ENCODE measurements at regions not wholly inside any gene's neighbourhood (a gene's known extent, or its start where the extent isn't known, plus 50 kb on each side); places are given as distances from the start of the nearest gene placed in this dataset.

GRCh38 chr21:20617130-20617529 lies 381.1 kb upstream of the NCAM2 start:
- Histone ChIP-seq H3K27ac (no peak overlapping the region), H3K36me3 (ENCODE audit: low read depth, missing control alignments) (no peaks in the 10 kb centered on the region), H3K4me1 (no peaks in the 10 kb centered on the region), H3K4me3 (no peak overlapping the region), H3K9me3 (no peaks in the 10 kb centered on the region), H3K27me3 (no peaks in the 10 kb centered on the region)
- WGBS, 2 donors = 48 to 55% methylated on average over 5 to 6 of the region's 6 CpGs
- TF ChIP-seq, protein P1, sequence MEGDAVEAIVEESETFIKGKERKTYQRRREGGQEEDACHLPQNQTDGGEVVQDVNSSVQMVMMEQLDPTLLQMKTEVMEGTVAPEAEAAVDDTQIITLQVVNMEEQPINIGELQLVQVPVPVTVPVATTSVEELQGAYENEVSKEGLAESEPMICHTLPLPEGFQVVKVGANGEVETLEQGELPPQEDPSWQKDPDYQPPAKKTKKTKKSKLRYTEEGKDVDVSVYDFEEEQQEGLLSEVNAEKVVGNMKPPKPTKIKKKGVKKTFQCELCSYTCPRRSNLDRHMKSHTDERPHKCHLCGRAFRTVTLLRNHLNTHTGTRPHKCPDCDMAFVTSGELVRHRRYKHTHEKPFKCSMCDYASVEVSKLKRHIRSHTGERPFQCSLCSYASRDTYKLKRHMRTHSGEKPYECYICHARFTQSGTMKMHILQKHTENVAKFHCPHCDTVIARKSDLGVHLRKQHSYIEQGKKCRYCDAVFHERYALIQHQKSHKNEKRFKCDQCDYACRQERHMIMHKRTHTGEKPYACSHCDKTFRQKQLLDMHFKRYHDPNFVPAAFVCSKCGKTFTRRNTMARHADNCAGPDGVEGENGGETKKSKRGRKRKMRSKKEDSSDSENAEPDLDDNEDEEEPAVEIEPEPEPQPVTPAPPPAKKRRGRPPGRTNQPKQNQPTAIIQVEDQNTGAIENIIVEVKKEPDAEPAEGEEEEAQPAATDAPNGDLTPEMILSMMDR (IDR thresholded peaks at IDR 0.05) = no peak
- TF ChIP-seq POLR2A (IDR thresholded peaks at IDR 0.05) = no peak
- intact Hi-C loops (cut with DNase I; ENCODE audit: low total_unique reads) = no loop called here
- no peak for DNase-seq

DNA sequence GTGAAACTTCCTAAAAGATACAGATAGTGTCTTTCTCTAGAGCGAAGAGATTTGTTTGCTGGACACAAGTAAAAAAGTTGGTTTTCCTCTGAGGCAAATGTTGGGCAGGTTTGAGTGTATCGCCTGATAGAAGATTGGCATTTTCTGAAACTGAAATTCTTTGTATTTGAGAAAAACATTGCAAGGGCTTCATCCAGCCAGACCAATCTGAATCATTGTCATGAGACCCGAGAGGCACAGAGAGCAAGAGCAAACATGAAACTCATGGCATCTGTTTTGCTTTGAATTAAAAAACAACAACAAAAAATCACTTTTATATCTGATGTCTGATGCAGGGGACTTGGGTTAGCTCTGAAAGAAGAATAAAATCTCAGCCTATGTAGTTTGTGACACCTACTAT lies 379.3 kb upstream of the NCAM2 start:
- DNase-seq = no peak
- Histone ChIP-seq H3K9me3 (no peaks in the 10 kb centered on the region), H3K27me3 (no peaks in the 10 kb centered on the region), H3K36me3 (ENCODE audit: low read depth, missing control alignments) (no peaks in the 10 kb centered on the region), H3K4me1 (no peaks in the 10 kb centered on the region), H3K4me3 (no peak overlapping the region), H3K27ac (no peak overlapping the region)
- TF ChIP-seq POLR2A (IDR thresholded peaks at IDR 0.05) = no peak
- TF ChIP-seq, protein P1 (IDR thresholded peaks at IDR 0.05) = no peak
- WGBS, 2 donors = 87 to 88% methylated on average over 3 of the region's 3 CpGs
- intact Hi-C loops (cut with DNase I; ENCODE audit: low total_unique reads) = no loop called here

DNA sequence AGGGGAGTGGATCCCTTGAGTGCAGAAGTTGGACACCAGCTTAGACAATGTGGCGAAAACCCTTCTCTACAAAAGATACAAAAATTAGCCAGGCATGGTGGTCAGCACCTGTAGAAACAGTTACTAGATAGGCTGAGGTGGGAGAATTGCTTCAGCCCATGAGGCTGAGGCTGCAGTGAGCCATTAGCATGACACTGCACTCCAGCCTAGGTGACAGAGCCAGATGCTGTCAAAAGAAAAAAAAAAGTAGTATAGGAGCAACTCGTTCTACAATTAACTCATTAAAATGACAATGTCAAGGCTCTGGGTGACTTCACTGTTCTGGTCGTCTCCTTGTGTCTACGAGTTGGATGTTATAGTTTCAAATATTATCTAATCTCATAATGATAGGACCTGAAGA lies 370.6 kb upstream of the NCAM2 start:
- no peak for DNase-seq
- Histone ChIP-seq H3K9me3 (no peaks in the 10 kb centered on the region), H3K4me3 (no peak overlapping the region), H3K4me1 (no peaks in the 10 kb centered on the region), H3K27ac (no peak overlapping the region), H3K36me3 (ENCODE audit: low read depth, missing control alignments) (no peaks in the 10 kb centered on the region), H3K27me3 (no peaks in the 10 kb centered on the region)
- TF ChIP-seq, protein P1 (IDR thresholded peaks at IDR 0.05) = no peak
- no peak for TF ChIP-seq POLR2A (IDR thresholded peaks at IDR 0.05)
- intact Hi-C loops (cut with DNase I; ENCODE audit: low total_unique reads) = no loop called here
- 43 to 47% methylated on average over 4 of the region's 4 CpGs for WGBS, 2 donors

DNA sequence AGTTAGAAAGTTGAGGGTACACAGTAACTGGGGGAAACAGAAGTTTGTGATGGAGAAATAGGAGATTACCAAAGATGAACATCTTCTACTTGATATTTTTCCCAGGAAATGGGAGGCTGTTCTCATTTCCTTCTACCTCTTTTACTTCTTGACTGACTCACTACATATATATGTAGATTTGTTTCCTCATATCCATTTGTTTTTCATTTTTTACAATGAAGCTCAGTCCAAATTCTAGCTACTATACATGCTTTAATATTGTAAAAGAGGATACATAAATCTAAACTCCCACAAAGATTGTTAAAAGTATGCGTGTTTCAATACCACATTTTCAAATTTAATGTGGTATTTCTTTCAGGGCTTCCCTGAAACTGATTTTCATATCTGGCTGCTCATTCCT lies 366.6 kb upstream of the NCAM2 start:
- DNase-seq = no peak
- no peak overlapping the region for H3K27ac ChIP-seq
- TF ChIP-seq, protein P1 (IDR thresholded peaks at IDR 0.05) = no peak
- no peak for TF ChIP-seq POLR2A (IDR thresholded peaks at IDR 0.05)

DNA sequence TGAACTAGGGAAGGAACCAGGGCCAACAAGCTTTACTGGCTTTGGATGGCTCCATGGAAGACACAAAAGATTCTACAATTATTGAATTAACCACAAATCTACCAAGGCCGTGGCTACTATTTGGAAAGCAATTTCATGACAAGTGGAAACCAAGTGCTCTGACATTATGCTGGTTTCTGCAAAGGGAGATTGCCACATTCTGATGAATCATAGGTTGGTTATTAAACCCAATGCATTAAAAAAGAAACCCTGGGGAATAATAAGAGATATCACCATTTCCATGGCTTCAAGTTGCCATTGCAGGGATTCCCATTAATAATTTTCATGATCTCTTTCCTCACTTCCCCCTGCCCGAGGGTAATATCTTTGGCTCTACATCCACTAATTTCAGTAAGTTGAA lies 359.2 kb upstream of the NCAM2 start:
- H3K4me1 ChIP-seq = no peaks in the 10 kb centered on the region

More for the DNA sequence above, 366.6 kb upstream of the NCAM2 start:
- no peaks in the 10 kb centered on the region for H3K27me3 ChIP-seq
- no peak overlapping the region for H3K4me3 ChIP-seq
- intact Hi-C loops (cut with DNase I; ENCODE audit: low total_unique reads) = no loop called here
- WGBS, 2 donors = 76 to 88% methylated on average over 1 of the region's 1 CpG
- H3K9me3 ChIP-seq = no peaks in the 10 kb centered on the region
- no peaks in the 10 kb centered on the region for H3K4me1 ChIP-seq
- no peaks in the 10 kb centered on the region for H3K36me3 ChIP-seq (ENCODE audit: low read depth, missing control alignments)

More for the DNA sequence above, 359.2 kb upstream of the NCAM2 start:
- DNase-seq = no peak
- H3K27me3 ChIP-seq = no peaks in the 10 kb centered on the region
- no peaks in the 10 kb centered on the region for H3K36me3 ChIP-seq (ENCODE audit: low read depth, missing control alignments)
- H3K27ac ChIP-seq = no peak overlapping the region
- WGBS, 2 donors = 84 to 91% methylated on average over 2 of the region's 2 CpGs
- H3K4me3 ChIP-seq = no peak overlapping the region
- intact Hi-C loops (cut with DNase I; ENCODE audit: low total_unique reads) = no loop called here
- TF ChIP-seq, protein P1 (IDR thresholded peaks at IDR 0.05) = no peak
- no peak for TF ChIP-seq POLR2A (IDR thresholded peaks at IDR 0.05)
- no peaks in the 10 kb centered on the region for H3K9me3 ChIP-seq
